NT2/D1 (cell line): ENCODE measurements at regions not wholly inside any gene's neighbourhood (a gene's known extent, or its start where the extent isn't known, plus 50 kb on each side); places are given as distances from the start of the nearest gene placed in this dataset.

Experiments
- DNase-seq: peaks from one replicate; pipeline ENCODE4 v3.0.0-alpha.2; 2011; ENCODE audit warnings: low read depth, low spot score
- H3K27me3 ChIP-seq: 2 replicates; pipeline ENCODE4 v1.6.0; 2011; ENCODE audit warnings: mild to moderate bottlenecking; ENCODE audit not compliant: insufficient read length, insufficient read depth
- H3K36me3 ChIP-seq: 2 replicates; pipeline ENCODE4 v1.6.1; 2011; ENCODE audit warnings: mild to moderate bottlenecking, low read length, mixed read lengths; ENCODE audit not compliant: insufficient read depth, insufficient read length
- H3K4me1 ChIP-seq: 2 replicates; pipeline ENCODE4 v1.5.1; 2011; ENCODE audit not compliant: insufficient read depth, insufficient read length
- H3K4me3 ChIP-seq: 2 replicates; pipeline ENCODE4 v1.5.1; 2011; ENCODE audit warnings: low read depth; ENCODE audit not compliant: insufficient read length
- H3K9ac ChIP-seq: 2 replicates; pipeline ENCODE4 v1.6.0; 2011; ENCODE audit warnings: low read depth; ENCODE audit not compliant: insufficient read length
- H3K9me3 ChIP-seq: 2 replicates; pipeline ENCODE4 v1.5.1; 2011; ENCODE audit warnings: mild to moderate bottlenecking, low read length; ENCODE audit not compliant: insufficient read depth
- SUZ12 ChIP-seq: IDR thresholded peaks from 2 replicates; pipeline ENCODE4 v1.6.1; 2011; ENCODE audit not compliant: insufficient read length, insufficient read depth; ENCODE audit errors: extremely low read depth
- YY1 ChIP-seq: IDR thresholded peaks from 2 replicates; pipeline ENCODE4 v1.6.1; 2011; ENCODE audit not compliant: insufficient read length, insufficient read depth
- ZNF274 ChIP-seq: IDR thresholded peaks from 2 replicates; pipeline ENCODE4 v1.6.1; 2011; ENCODE audit warnings: mild to moderate bottlenecking, low read depth, low read length

DNA sequence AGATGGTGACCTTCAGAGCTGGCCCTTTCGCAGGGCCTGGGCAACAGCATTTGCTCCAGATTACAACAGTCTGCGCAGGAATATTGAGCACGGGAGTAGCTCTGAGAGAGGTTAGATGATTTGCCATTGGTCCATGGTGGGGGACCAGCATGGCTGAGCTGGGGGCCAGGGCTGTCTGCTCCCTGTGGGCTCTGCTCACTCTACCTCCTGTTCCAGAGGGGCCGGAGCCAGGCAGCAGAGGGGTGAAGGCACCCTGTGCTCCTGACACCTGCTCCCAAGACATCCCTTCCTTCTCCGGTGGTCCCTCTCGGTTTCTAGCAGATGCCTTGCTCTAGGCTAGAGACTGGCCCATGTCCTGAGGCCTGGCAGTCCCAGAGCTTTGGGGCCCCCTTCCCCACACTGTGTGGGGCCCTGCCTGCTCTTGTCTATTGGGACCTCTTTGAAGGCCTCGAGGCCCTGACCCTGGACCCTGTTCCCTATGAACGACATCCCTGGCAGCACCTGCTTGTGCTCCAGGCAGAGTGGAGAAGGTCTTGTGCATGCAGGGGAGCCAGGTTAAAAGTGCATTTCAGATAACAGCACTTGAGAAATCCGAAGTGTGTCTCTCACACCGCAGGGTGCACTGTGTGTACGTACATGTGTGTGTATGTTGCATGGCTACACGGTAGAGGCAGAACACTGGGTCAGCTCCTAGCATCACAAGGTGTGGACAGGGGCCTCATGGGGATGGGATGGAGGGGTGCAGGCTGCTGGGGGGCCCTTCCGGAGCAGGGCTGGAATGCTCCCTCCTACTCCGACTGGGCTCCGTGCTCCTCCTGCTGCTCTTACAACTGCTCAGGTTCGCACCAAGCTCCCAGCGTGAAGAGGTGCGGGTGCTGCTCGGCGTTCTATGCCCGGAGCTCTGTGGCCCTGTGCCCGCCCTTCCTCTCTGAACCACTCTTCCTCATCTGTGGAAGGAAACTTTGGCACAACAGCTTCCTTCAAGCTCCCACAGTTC lies 123.3 kb upstream of the B3GAT1 start:
- Histone ChIP-seq H3K27me3 (no peaks in the 10 kb centered on the region), H3K4me1 (no peaks in the 10 kb centered on the region), H3K4me3 (no peak overlapping the region), H3K9ac (no peak overlapping the region), H3K9me3 (no peaks in the 10 kb centered on the region), H3K36me3 (no peaks in the 10 kb centered on the region)
- TF ChIP-seq SUZ12, result no peak
- TF ChIP-seq YY1, result no peak
- no peak for TF ChIP-seq ZNF274
- DNase-seq, result no peak

DNA sequence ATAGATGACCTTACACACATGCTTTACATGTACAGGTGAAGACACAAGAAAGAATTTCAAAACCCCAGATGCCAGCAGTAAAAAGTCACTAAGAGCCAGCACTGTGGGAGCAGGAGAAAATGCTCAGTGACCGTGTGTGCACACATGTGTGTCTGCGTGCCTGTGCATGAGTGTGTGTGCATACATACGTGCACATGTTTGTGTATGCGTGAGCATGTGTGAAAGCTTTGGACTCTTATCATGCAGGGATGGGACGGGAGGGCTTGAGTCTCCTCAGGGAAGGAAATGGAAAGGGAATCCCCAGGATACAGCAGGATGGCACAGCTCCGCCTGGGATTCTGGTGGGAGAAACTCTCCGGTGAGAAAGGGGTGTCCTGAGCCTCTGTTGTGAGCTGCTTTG lies 121.5 kb upstream of the B3GAT1 start:
- H3K27me3 ChIP-seq, result no peaks in the 10 kb centered on the region
- TF ChIP-seq YY1 (no peak), ZNF274 (no peak), SUZ12 (no peak)
- H3K9me3 ChIP-seq, result no peaks in the 10 kb centered on the region
- DNase-seq, result no peak
- H3K4me3 ChIP-seq, result no peak overlapping the region
- H3K4me1 ChIP-seq, result no peaks in the 10 kb centered on the region
- H3K9ac ChIP-seq, result no peak overlapping the region
- no peaks in the 10 kb centered on the region for H3K36me3 ChIP-seq

DNA sequence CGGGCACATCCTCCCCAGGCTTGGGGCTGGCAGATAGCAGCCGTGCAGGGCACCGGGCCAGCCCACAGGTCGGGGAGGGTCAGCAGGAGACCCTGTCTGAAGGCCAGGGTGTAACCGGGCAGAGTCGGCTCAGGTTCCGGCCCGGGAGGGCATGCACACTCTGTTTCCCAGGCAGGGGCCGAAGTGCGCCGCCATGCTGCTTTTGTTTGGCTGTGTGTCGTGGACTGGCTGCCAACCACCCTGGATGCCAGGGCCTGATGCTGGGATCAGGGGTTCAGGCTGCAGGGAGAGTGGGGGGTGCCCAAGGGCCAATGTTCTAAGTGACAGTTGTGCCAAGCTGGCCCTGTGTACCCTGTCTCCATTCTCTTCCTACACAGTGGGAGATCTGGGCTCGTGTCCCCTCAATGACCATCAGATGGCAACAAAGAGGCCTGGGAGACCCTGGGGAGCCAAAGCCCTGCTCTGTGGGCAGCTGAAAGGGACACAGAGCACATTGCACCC lies 120.9 kb upstream of the B3GAT1 start:
- no peak for DNase-seq
- Histone ChIP-seq H3K4me1 (no peaks in the 10 kb centered on the region), H3K9ac (no peak overlapping the region), H3K9me3 (no peaks in the 10 kb centered on the region), H3K27me3 (no peaks in the 10 kb centered on the region), H3K4me3 (no peak overlapping the region), H3K36me3 (no peaks in the 10 kb centered on the region)
- TF ChIP-seq ZNF274, result no peak
- no peak for TF ChIP-seq SUZ12
- no peak for TF ChIP-seq YY1

- no peaks in the 10 kb centered on the region for H3K36me3 ChIP-seq
- H3K9me3 ChIP-seq, result no peaks in the 10 kb centered on the region
- no peaks in the 10 kb centered on the region for H3K27me3 ChIP-seq
- no peak for TF ChIP-seq SUZ12
- DNase-seq, result no peak
- H3K4me1 ChIP-seq, result no peaks in the 10 kb centered on the region
- H3K9ac ChIP-seq, result no peak overlapping the region
- no peak overlapping the region for H3K4me3 ChIP-seq
Measured at GRCh38 chr11:134532131-134532920, 120.3 kb upstream of the B3GAT1 start.

GRCh38 chr11:134531327-134532130 lies 119.5 kb upstream of the B3GAT1 start:
- no peak for TF ChIP-seq SUZ12
- Histone ChIP-seq H3K9ac (no peak overlapping the region), H3K27me3 (no peaks in the 10 kb centered on the region), H3K4me3 (no peak overlapping the region), H3K4me1 (no peaks in the 10 kb centered on the region), H3K36me3 (no peaks in the 10 kb centered on the region), H3K9me3 (no peaks in the 10 kb centered on the region)
- no peak for DNase-seq

DNA sequence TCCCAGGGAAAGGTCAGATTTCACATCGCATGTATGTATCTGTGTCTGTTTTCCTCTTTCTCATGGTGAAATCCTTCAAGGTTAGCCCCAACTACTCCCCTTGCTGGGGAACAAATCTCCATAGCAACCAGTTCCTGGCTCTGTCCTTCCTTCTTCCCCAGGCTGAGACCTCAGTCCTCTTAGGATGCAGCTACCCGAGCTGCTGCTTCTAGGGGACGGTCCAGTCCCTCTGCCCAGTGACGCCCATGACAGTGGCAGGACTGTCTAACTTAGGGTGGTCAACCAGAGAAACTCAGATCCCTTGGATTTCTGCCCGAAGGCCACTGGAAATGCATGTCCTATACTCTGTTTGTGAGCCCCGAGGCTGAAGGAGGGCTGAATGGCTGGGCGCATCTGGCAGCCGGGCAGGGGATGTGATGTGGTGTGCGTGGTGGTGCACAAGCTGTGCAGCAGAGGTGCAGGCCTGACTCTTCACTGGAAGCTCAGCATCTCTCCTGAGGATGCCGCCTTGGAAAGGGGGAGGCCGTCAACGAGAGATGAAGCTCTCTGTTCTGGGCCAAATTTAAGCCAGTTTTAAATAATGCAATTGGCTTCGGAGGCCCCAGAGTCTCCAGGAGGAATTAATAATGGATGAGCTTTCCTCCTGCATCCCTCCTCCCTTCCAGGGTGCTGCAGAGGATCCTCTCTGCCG lies 118.7 kb upstream of the B3GAT1 start:
- no peak for DNase-seq
- Histone ChIP-seq H3K27me3 (no peaks in the 10 kb centered on the region), H3K4me1 (no peaks in the 10 kb centered on the region), H3K9ac (no peak overlapping the region), H3K9me3 (no peaks in the 10 kb centered on the region), H3K36me3 (no peaks in the 10 kb centered on the region), H3K4me3 (no peak overlapping the region)
- TF ChIP-seq SUZ12 (no peak), YY1 (no peak), ZNF274 (no peak)
